MM.1S (cell line): ENCODE measurements at regions not wholly inside any gene's neighbourhood (a gene's known extent, or its start where the extent isn't known, plus 50 kb on each side); places are given as distances from the start of the nearest gene placed in this dataset.

Source experiments
- DNase-seq: peaks from one replicate; pipeline ENCODE4 v3.0.0-alpha.2; 2015
- H2AFZ ChIP-seq: fragments of 300-600 bp; sonication (generic); 2 replicates; pipeline ENCODE4 v1.6.0; 2016; ENCODE audit warnings: antibody characterized with exemption, low read length
- H3F3A ChIP-seq: fragments of 300-600 bp; sonication (generic); 2 replicates; pipeline ENCODE4 v1.6.1; 2016; ENCODE audit warnings: mild to moderate bottlenecking, antibody characterized with exemption, low read length, moderate library complexity, mixed read lengths; ENCODE audit not compliant: insufficient read depth
- H3K27ac ChIP-seq: fragments of 300-600 bp; sonication (generic); 2 replicates; pipeline ENCODE4 v1.5.1; 2016; ENCODE audit warnings: mild to moderate bottlenecking, low read length
- H3K27me3 ChIP-seq: fragments of 300-600 bp; sonication (generic); replicated peaks from 2 replicates; pipeline ENCODE4 v1.6.0; 2016; ENCODE audit warnings: low read length; ENCODE audit not compliant: insufficient read depth
- H3K36me3 ChIP-seq: fragments of 300-600 bp; sonication (generic); replicated peaks from 2 replicates; pipeline ENCODE4 v1.6.1; 2016; ENCODE audit warnings: mild to moderate bottlenecking, low read length, mixed read lengths; ENCODE audit not compliant: insufficient read depth
- H3K4me1 ChIP-seq: fragments of 300-600 bp; sonication (generic); 2 replicates; pipeline ENCODE4 v1.6.1; 2016; ENCODE audit warnings: low read length, mixed read lengths
- H3K4me2 ChIP-seq: fragments of 300-600 bp; sonication (generic); 2 replicates; pipeline ENCODE4 v1.6.0; 2016; ENCODE audit warnings: low read depth, low read length
- H3K4me3 ChIP-seq: fragments of 300-600 bp; sonication (generic); 2 replicates; pipeline ENCODE4 v1.5.1; 2016; ENCODE audit warnings: low read length, mixed read lengths
- H3K79me2 ChIP-seq: fragments of 300-600 bp; sonication (generic); 2 replicates; pipeline ENCODE4 v1.6.1; 2016; ENCODE audit warnings: mixed run types, low read length, mixed read lengths
- H3K9ac ChIP-seq: fragments of 300-600 bp; sonication (generic); 2 replicates; pipeline ENCODE4 v1.6.1; 2016; ENCODE audit warnings: low read length, mixed read lengths
- H3K9me2 ChIP-seq: fragments of 300-600 bp; sonication (generic); replicated peaks from 2 replicates; pipeline ENCODE4 v1.6.1; 2016; ENCODE audit warnings: mild to moderate bottlenecking, low read length, mixed read lengths; ENCODE audit not compliant: insufficient read depth
- H3K9me3 ChIP-seq: fragments of 300-600 bp; sonication (generic); replicated peaks from 2 replicates; pipeline ENCODE4 v1.6.1; 2016; ENCODE audit warnings: mild to moderate bottlenecking, low read length, mixed read lengths; ENCODE audit not compliant: insufficient read depth
- H4K20me1 ChIP-seq: fragments of 300-600 bp; sonication (generic); 2 replicates; pipeline ENCODE4 v1.6.1; 2016; ENCODE audit warnings: mild to moderate bottlenecking, low read length, moderate library complexity, mixed read lengths; ENCODE audit not compliant: insufficient read depth
- CTCF ChIP-seq: fragments of 300-600 bp; sonication (generic); IDR thresholded peaks from 2 replicates; pipeline ENCODE4 v1.5.1; 2016; ENCODE audit warnings: antibody characterized with exemption, low read length, mixed read lengths
- EZH2 ChIP-seq: fragments of 300-600 bp; sonication (generic); optimal IDR thresholded peaks from 2 replicates; pipeline ENCODE3; 2017; ENCODE audit warnings: low read depth, mild to moderate bottlenecking, antibody characterized with exemption, low read length, mixed read lengths
- EZH2phosphoT487 ChIP-seq: fragments of 300-600 bp; sonication (generic); IDR thresholded peaks from 2 replicates; pipeline ENCODE4 v1.6.1; 2018; ENCODE audit warnings: antibody characterized with exemption, low read length

GRCh38 chr7:49398236-49398635 lies 375.2 kb upstream of the VWC2 start:
- peak overlapping the region; percentile 8; the same call in 1 of the 2 replicates for H3K4me2 ChIP-seq

GRCh38 chr7:49398746-49399145 lies 374.7 kb upstream of the VWC2 start:
- Histone ChIP-seq H3K4me1 (peaks cover 26% of the 10 kb centered on the region), H3K9me2 (no peaks in the 10 kb centered on the region), H3K4me2 (peak overlapping the region; percentile 8; the same call in 1 of the 2 replicates), H4K20me1 (no peaks in the 10 kb centered on the region), H3K9me3 (no peaks in the 10 kb centered on the region), H3K79me2 (no peaks in the 10 kb centered on the region), H3K36me3 (no peaks in the 10 kb centered on the region), H2AFZ (no peak overlapping the region), H3F3A (no peaks in the 10 kb centered on the region), H3K27ac (peak overlapping the region; percentile 42; the same call in 1 of the 2 replicates), H3K9ac (no peak overlapping the region), H3K27me3 (no peaks in the 10 kb centered on the region), H3K4me3 (no peak overlapping the region)
- TF ChIP-seq CTCF (no peak), EZH2phosphoT487 (no peak), EZH2 (no peak)
- peak; percentile 66 for DNase-seq

More at GRCh38 chr7:49398236-49398635, 375.2 kb upstream of the VWC2 start:
- H3K9me2 ChIP-seq = no peaks in the 10 kb centered on the region
- H3K9ac ChIP-seq = no peak overlapping the region
- H3K9me3 ChIP-seq = no peaks in the 10 kb centered on the region
- DNase-seq = no peak
- H2AFZ ChIP-seq = no peak overlapping the region
- no peaks in the 10 kb centered on the region for H3F3A ChIP-seq
- no peaks in the 10 kb centered on the region for H3K36me3 ChIP-seq
- no peaks in the 10 kb centered on the region for H3K27me3 ChIP-seq
- TF ChIP-seq EZH2phosphoT487 (no peak), CTCF (no peak), EZH2 (no peak)
- peak overlapping the region; percentile 42; the same call in 1 of the 2 replicates for H3K27ac ChIP-seq
- peaks cover 26% of the 10 kb centered on the region for H3K4me1 ChIP-seq
- no peaks in the 10 kb centered on the region for H3K79me2 ChIP-seq
- no peaks in the 10 kb centered on the region for H4K20me1 ChIP-seq
- H3K4me3 ChIP-seq = no peak overlapping the region

DNA sequence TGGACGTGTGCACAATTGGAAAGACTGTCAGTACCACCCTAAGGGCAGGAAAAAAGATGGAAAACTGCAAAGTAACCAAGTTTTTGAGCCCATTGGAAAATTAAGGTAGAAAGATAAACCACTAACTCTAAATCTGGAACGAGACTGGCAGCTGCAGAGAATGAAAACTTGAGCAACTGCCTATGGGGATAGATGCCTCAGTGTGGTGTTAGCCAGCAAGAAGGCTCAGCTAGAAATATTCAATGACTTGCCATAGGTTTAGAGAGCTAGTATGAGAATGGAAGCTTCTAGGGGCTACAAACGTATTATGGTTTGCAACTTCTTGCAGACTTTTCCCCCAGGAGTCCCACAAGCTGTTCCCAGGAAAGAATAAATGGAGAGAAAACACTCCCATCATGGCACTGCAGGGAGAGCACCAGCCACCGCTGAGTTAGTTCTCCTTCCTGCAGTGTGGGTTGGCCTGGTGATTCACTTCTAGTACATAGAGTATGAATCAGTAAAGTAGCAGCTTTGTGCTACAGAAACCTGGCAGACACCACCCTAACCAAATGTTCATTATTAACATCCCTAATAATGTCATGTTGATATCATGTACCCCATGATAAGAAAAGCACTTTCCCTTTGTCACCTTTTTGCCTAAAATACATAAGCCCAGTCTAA lies 372.4 kb upstream of the VWC2 start:
- Histone ChIP-seq H3K4me3 (no peak overlapping the region), H3K9me3 (no peaks in the 10 kb centered on the region), H3K4me1 (peaks cover 26% of the 10 kb centered on the region), H3K27ac (no peak overlapping the region), H3K36me3 (no peaks in the 10 kb centered on the region), H3K4me2 (peak overlapping the region; percentile 14), H3K79me2 (no peaks in the 10 kb centered on the region), H3K9me2 (no peaks in the 10 kb centered on the region), H2AFZ (no peak overlapping the region; the same call in 1 of the 2 replicates), H3F3A (no peaks in the 10 kb centered on the region), H4K20me1 (no peaks in the 10 kb centered on the region), H3K27me3 (no peaks in the 10 kb centered on the region), H3K9ac (no peak overlapping the region)
- DNase-seq = peak; percentile 15
- no peak for TF ChIP-seq CTCF
- no peak for TF ChIP-seq EZH2phosphoT487
- TF ChIP-seq EZH2 = no peak
